Liver (tissue), 8 donors: ENCODE measurements at regions not wholly inside any gene's neighbourhood (a gene's known extent, or its start where the extent isn't known, plus 50 kb on each side); places are given as distances from the start of the nearest gene placed in this dataset.

Experiments
- DNase-seq: peaks from one replicate; pipeline ENCODE4 v3.0.0-alpha.2; 2017; ENCODE audit warnings: low spot score
- H3K27ac ChIP-seq, 2 donors: one replicate each; pipeline ENCODE4 v1.7.0; 2013; ENCODE audit warnings: inconsistent platforms in 2 of 2, low read length in 2 of 2, control low read depth in 1 of 2, low read depth in 1 of 2, mild to moderate bottlenecking in 1 of 2
- H3K27me3 ChIP-seq, 4 donors: one replicate each; pipeline versions ENCODE4 v1.6.1 to v1.7.0; 2013; ENCODE audit warnings: low read length in 3 of 4, inconsistent platforms in 1 of 4, mild to moderate bottlenecking in 1 of 4, moderate library complexity in 1 of 4; ENCODE audit not compliant: control insufficient read depth in 4 of 4, insufficient read depth in 4 of 4
- H3K36me3 ChIP-seq, 4 donors: one replicate each; pipeline versions ENCODE4 v1.6.1 to v1.7.0; 2013; ENCODE audit warnings: low read length in 3 of 4, mild to moderate bottlenecking in 3 of 4, low read depth in 1 of 4, moderate library complexity in 1 of 4; ENCODE audit not compliant: control insufficient read depth in 4 of 4, insufficient read depth in 3 of 4
- H3K4me1 ChIP-seq, 4 donors: one replicate each; pipeline versions ENCODE4 v1.6.1 to v1.7.0; 2013; ENCODE audit warnings: low read length in 3 of 4, mild to moderate bottlenecking in 3 of 4, moderate library complexity in 1 of 4; ENCODE audit not compliant: control insufficient read depth in 4 of 4, insufficient read depth in 4 of 4
- H3K4me3 ChIP-seq, 3 donors: one replicate each; pipeline versions ENCODE4 v1.6.1 to v1.7.0; 2013; ENCODE audit warnings: low read length in 3 of 3, control low read depth in 1 of 3, low read depth in 1 of 3, mild to moderate bottlenecking in 1 of 3
- H3K9ac ChIP-seq, 2 donors: one replicate each; pipeline ENCODE4 v1.7.0; 2013; ENCODE audit warnings: low read length in 2 of 2, mild to moderate bottlenecking in 2 of 2, moderate library complexity in 2 of 2, control low read depth in 1 of 2, low read depth in 1 of 2
- H3K9me3 ChIP-seq, 4 donors: one replicate each; pipeline versions ENCODE4 v1.6.1 to v1.7.0; 2013; ENCODE audit warnings: low read length in 3 of 4; ENCODE audit not compliant: control insufficient read depth in 4 of 4
- ATF3 ChIP-seq: IDR thresholded peaks from 2 replicates; pipeline ENCODE4 v1.6.1; 2016; ENCODE audit warnings: antibody characterized with exemption
- CTCF ChIP-seq: fragments of 150-350 bp; IDR thresholded peaks from 2 replicates; pipeline ENCODE4 v1.5.1; 2017; ENCODE audit warnings: improper control_type of control experiment, low read depth, low read length; ENCODE audit not compliant: missing input control
- EGR1 ChIP-seq, 2 donors: IDR thresholded peaks; 2 replicates each; pipeline ENCODE4 v1.6.1; 2016 to 2018; ENCODE audit warnings: antibody characterized with exemption in 2 of 2, low read depth in 2 of 2
- FOXA2 ChIP-seq: IDR thresholded peaks from 2 replicates; pipeline ENCODE4 v1.6.1; 2016; ENCODE audit warnings: antibody characterized with exemption
- GABPA ChIP-seq, 2 donors: IDR thresholded peaks in 1 of 2; conservative IDR thresholded peaks in 1 of 2; 2 replicates each; pipeline ENCODE4 v1.6.1; 2016; ENCODE audit warnings: antibody characterized with exemption in 2 of 2, mild to moderate bottlenecking in 1 of 2, moderate library complexity in 1 of 2
- HNF4A ChIP-seq, 2 donors: conservative IDR thresholded peaks; 2 replicates each; pipeline ENCODE4 v1.6.1; 2016; ENCODE audit warnings: antibody characterized with exemption in 2 of 2, mild to moderate bottlenecking in 2 of 2
- HNF4G ChIP-seq: IDR thresholded peaks from 2 replicates; pipeline ENCODE4 v1.6.1; 2016; ENCODE audit warnings: antibody characterized with exemption
- JUND ChIP-seq, 2 donors: IDR thresholded peaks; 2 replicates each; pipeline ENCODE4 v1.6.1; 2016; ENCODE audit warnings: antibody characterized with exemption in 2 of 2
- MAX ChIP-seq: IDR thresholded peaks from 2 replicates; pipeline ENCODE4 v1.6.1; 2016; ENCODE audit warnings: antibody characterized with exemption
- NR2F2 ChIP-seq: IDR thresholded peaks from 2 replicates; pipeline ENCODE4 v1.6.1; 2016; ENCODE audit warnings: antibody characterized with exemption
- RAD21 ChIP-seq, 2 donors: IDR thresholded peaks; 2 replicates each; pipeline ENCODE4 v1.6.1; 2016; ENCODE audit warnings: antibody characterized with exemption in 2 of 2, mild to moderate bottlenecking in 2 of 2
- REST ChIP-seq: IDR thresholded peaks from 2 replicates; pipeline ENCODE4 v1.6.1; 2016; ENCODE audit warnings: antibody characterized with exemption, mild to moderate bottlenecking
- RXRA ChIP-seq, 2 donors: IDR thresholded peaks; 2 replicates each; pipeline ENCODE4 v1.6.1; 2017 to 2018; ENCODE audit warnings: antibody characterized with exemption in 2 of 2, mild to moderate bottlenecking in 1 of 2
- SP1 ChIP-seq: IDR thresholded peaks from 2 replicates; pipeline ENCODE4 v1.6.1; 2018; ENCODE audit warnings: antibody characterized with exemption, mild to moderate bottlenecking
- TAF1 ChIP-seq: conservative IDR thresholded peaks from 2 replicates; pipeline ENCODE4 v1.6.1; 2016; ENCODE audit warnings: antibody characterized with exemption, mild to moderate bottlenecking
- YY1 ChIP-seq: IDR thresholded peaks from 2 replicates; pipeline ENCODE4 v1.6.1; 2016; ENCODE audit warnings: antibody characterized with exemption, mild to moderate bottlenecking
- ZBTB33 ChIP-seq: IDR thresholded peaks from 2 replicates; pipeline ENCODE4 v1.6.1; 2016; ENCODE audit warnings: antibody characterized with exemption
- WGBS: extraction: QIAGEN DNeasy Blood & Tissue Kit; methylation state at CpG from one replicate; pipeline ENCODE4 v1.1.7; 2013; 5-methylcytosine and 5-hydroxymethylcytosine counted together
- donor health status: healthy.
- donor health status: healthy.
- donor health status: healthy.
- donor health status: healthy.
- donor health status: healthy.

- no peak for TF ChIP-seq REST
Measured at GRCh38 chr5:4246447-4246846, 650.8 kb downstream of the IRX1 start (continued).

GRCh38 chr5:4250254-4250653 lies 654.6 kb downstream of the IRX1 start:
- Histone ChIP-seq H3K36me3 (no peaks in the 10 kb centered on the region), H3K4me3 (no peak overlapping the region), H3K27ac (no peak overlapping the region), H3K9me3 (no peaks in the 10 kb centered on the region), H3K27me3 (peaks cover 0 to 7% (median 0%) of the 10 kb centered on the region in 4 donors), H3K9ac (no peak overlapping the region), H3K4me1 (no peaks in the 10 kb centered on the region)
- TF ChIP-seq CTCF = no peak
- no peak for TF ChIP-seq RAD21 (IDR thresholded peaks at IDR 0.05)
- no peak for TF ChIP-seq GABPA (IDR thresholded peaks at IDR 0.05 in 1 of 2, conservative IDR thresholded peaks at IDR 0.05 in 1 of 2)
- TF ChIP-seq SP1 = no peak
- TF ChIP-seq TAF1 = no peak
- no peak for TF ChIP-seq HNF4G
- TF ChIP-seq RXRA (IDR thresholded peaks at IDR 0.05) = no peak
- TF ChIP-seq ZBTB33 = no peak
- no peak for TF ChIP-seq REST
- no peak for TF ChIP-seq HNF4A (conservative IDR thresholded peaks at IDR 0.05)
- no peak for TF ChIP-seq EGR1 (IDR thresholded peaks at IDR 0.05; ENCODE audit: low read depth in 2 of 2)
- no peak for TF ChIP-seq YY1
- no peak for TF ChIP-seq ATF3
- no peak for TF ChIP-seq FOXA2
- TF ChIP-seq NR2F2 = no peak
- no peak for TF ChIP-seq JUND (IDR thresholded peaks at IDR 0.05)
- TF ChIP-seq MAX = no peak
- 75% methylated on average over 4 of the region's 4 CpGs for WGBS
- no peak for DNase-seq
